ENCODE measurements at regions not wholly inside any gene's neighbourhood (a gene's known extent, or its start where the extent isn't known, plus 50 kb on each side); places are given as distances from the start of the nearest gene placed in this dataset.
"Not testable (repeated sequence)": the region's sequence is repeated elsewhere in the genome, so short reads cannot be mapped to it uniquely, and the experiment has no call there.

- DNase-seq: no peak
Measured at GRCh38 chr15:39413558-39413957, 167.3 kb upstream of the THBS1 start.

- no peak for DNase-seq
Measured at GRCh38 chr15:39414201-39414600, 166.7 kb upstream of the THBS1 start.

GRCh38 chr15:39415634-39416033, 165.2 kb upstream of the THBS1 start:
- DNase-seq: no peak

GRCh38 chr15:39416258-39416657, 164.6 kb upstream of the THBS1 start:
- DNase-seq: no peak

GRCh38 chr15:39417366-39418134, 163.3 kb upstream of the THBS1 start:
- DNase-seq: no peak

GRCh38 chr15:39419651-39420050, 161.2 kb upstream of the THBS1 start:
- no peak for DNase-seq

- not testable (repeated sequence) for DNase-seq
Measured at GRCh38 chr15:39420123-39420852, 160.6 kb upstream of the THBS1 start.

- not testable (repeated sequence) for DNase-seq
Measured at GRCh38 chr15:39420853-39421192, 160.1 kb upstream of the THBS1 start.

GRCh38 chr15:39426552-39427532, 154.0 kb upstream of the THBS1 start:
- DNase-seq: peak in 1 of 2 experiments; percentile 7

- no peak for DNase-seq
Measured at GRCh38 chr15:39427705-39428104, 153.2 kb upstream of the THBS1 start.

GRCh38 chr15:39429898-39430357, 151.0 kb upstream of the THBS1 start:
- DNase-seq: no peak

GRCh38 chr15:39430389-39430788, 150.5 kb upstream of the THBS1 start:
- no peak for DNase-seq

- DNase-seq: no peak
Measured at GRCh38 chr15:39431376-39431775, 149.5 kb upstream of the THBS1 start.

- DNase-seq: no peak
Measured at GRCh38 chr15:39432026-39432425, 148.9 kb upstream of the THBS1 start.

- DNase-seq: no peak
Measured at GRCh38 chr15:39432912-39433348, 147.9 kb upstream of the THBS1 start.

- no peak for DNase-seq
Measured at GRCh38 chr15:39433376-39433775, 147.5 kb upstream of the THBS1 start.

GRCh38 chr15:39434163-39434562, 146.7 kb upstream of the THBS1 start:
- no peak for DNase-seq

- no peak for DNase-seq
Measured at GRCh38 chr15:39434751-39435238, 146.1 kb upstream of the THBS1 start.

- no peak for DNase-seq
Measured at GRCh38 chr15:39435244-39435643, 145.6 kb upstream of the THBS1 start.

GRCh38 chr15:39438260-39438659, 142.6 kb upstream of the THBS1 start:
- no peak for DNase-seq

- DNase-seq: no peak
Measured at GRCh38 chr15:39438799-39439592, 141.9 kb upstream of the THBS1 start.

GRCh38 chr15:39442898-39443297, 138.0 kb upstream of the THBS1 start:
- no peak for DNase-seq
